Neuron (in vitro differentiated cells): ENCODE measurements at regions not wholly inside any gene's neighbourhood (a gene's known extent, or its start where the extent isn't known, plus 50 kb on each side); places are given as distances from the start of the nearest gene placed in this dataset.
"Not testable (repeated sequence)": the region's sequence is repeated elsewhere in the genome, so short reads cannot be mapped to it uniquely, and the experiment has no call there.

Experiments
- H2AFZ ChIP-seq: one replicate; pipeline ENCODE4 v1.6.1; 2013; ENCODE audit warnings: low read depth, mild to moderate bottlenecking, inconsistent platforms, low read length, moderate library complexity
- H3K27me3 ChIP-seq: one replicate; pipeline ENCODE4 v1.6.1; 2013; ENCODE audit warnings: low read length; ENCODE audit not compliant: insufficient read depth
- H3K36me3 ChIP-seq: one replicate; pipeline ENCODE4 v1.6.1; 2013; ENCODE audit warnings: low read length; ENCODE audit not compliant: insufficient read depth
- H3K4me1 ChIP-seq: one replicate; pipeline ENCODE4 v1.6.1; 2013; ENCODE audit warnings: low read length; ENCODE audit not compliant: insufficient read depth
- H3K4me3 ChIP-seq: 2 replicates; pipeline ENCODE4 v1.5.1; 2013; ENCODE audit warnings: mild to moderate bottlenecking, low read length, moderate library complexity
- H3K9me3 ChIP-seq: one replicate; pipeline ENCODE4 v1.6.1; 2013; ENCODE audit warnings: low read length

DNA sequence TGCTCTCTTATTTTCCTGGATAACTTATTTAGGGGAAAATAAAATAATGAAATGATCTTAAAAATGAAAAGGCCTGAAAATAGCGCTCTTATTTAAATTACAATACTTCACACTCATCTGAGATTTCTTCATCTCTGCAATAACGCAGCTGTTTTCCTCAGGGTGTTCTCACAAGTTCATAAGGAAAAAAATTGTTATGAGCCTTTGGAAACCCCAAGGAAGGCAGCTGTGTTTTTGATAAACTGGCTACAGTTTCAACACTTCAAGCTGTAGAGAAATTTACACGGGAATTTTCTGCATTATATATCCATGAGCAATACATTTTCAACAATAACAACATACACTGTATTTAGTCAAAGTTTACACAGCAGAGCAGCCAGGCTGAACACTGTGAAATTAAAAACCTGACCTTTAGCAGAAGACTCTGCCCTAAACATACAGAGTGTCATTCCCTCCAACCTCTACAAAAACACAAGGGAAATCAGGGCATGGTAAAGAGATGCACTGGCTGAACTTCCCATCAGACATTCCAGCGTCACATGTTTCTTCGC lies 959.6 kb downstream of the SLC4A3 start:
- Histone ChIP-seq H3K9me3 (no peaks in the 10 kb centered on the region), H3K4me3 (no peak overlapping the region), H2AFZ (no peak overlapping the region), H3K36me3 (no peaks in the 10 kb centered on the region), H3K27me3 (no peaks in the 10 kb centered on the region), H3K4me1 (no peaks in the 10 kb centered on the region)

DNA sequence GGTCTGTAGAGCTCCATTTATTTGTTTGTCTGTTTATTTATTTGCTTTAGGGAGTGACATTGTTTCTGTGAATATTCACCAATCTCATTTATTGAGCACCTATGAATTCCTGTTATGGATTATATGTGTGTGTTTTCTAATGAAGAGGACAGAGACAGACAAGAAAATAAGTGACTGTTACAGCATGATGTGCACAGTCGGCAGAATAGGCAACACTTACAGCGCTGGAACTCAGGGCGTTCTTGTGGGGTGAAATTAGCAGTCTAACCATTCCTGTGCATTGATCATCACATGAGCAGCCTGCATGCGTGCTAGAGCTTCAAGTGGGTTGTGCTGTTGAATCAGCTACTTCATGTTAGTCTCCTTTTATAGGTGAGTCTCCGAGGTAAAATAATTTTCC lies 960.7 kb downstream of the SLC4A3 start:
- H3K4me3 ChIP-seq, result no peak overlapping the region
- no peaks in the 10 kb centered on the region for H3K27me3 ChIP-seq
- no peaks in the 10 kb centered on the region for H3K4me1 ChIP-seq
- no peaks in the 10 kb centered on the region for H3K36me3 ChIP-seq
- no peaks in the 10 kb centered on the region for H3K9me3 ChIP-seq
- no peak overlapping the region for H2AFZ ChIP-seq

DNA sequence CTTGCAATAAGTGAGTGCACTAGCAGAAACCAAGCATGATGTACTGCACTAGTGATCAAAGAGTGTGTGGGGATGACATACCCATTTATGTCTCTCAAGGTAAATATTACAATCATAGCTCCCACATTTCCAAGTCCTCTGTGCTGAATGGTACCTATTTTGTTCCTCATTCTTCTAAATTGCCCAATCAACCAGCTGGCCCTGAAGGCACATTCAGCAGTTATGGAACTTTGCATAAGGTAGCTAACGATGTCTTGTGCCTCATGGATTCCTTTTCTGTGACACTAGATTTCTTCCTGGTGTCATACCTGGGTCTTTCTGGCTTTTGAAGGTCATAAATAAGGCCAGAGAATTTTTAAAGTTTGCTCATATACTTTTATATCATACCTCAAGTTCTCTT lies 963.0 kb downstream of the SLC4A3 start:
- Histone ChIP-seq H3K36me3 (no peaks in the 10 kb centered on the region), H3K9me3 (no peaks in the 10 kb centered on the region), H2AFZ (no peak overlapping the region), H3K4me1 (no peaks in the 10 kb centered on the region), H3K4me3 (no peak overlapping the region), H3K27me3 (no peaks in the 10 kb centered on the region)

DNA sequence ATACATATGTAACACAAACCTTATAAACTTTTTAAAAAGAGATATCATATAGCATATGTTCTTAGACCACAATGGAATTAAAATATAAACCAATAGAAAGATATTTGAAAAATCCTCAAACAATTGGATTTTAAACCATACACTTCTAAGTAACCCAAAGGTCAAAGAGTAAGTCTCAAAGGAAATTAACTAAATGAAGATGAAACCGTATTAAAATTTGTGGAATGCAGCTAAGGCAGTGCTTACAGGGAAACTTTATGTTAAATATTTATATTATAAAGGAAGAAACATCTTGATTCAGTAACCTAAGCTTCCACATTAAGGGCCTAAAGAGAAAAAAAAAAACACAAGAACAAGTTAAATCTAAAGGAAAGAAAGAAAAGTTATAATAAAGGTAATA lies 966.1 kb downstream of the SLC4A3 start:
- Histone ChIP-seq H2AFZ (no peak overlapping the region), H3K4me1 (no peaks in the 10 kb centered on the region), H3K27me3 (no peaks in the 10 kb centered on the region), H3K36me3 (no peaks in the 10 kb centered on the region), H3K9me3 (no peaks in the 10 kb centered on the region), H3K4me3 (no peak overlapping the region)

DNA sequence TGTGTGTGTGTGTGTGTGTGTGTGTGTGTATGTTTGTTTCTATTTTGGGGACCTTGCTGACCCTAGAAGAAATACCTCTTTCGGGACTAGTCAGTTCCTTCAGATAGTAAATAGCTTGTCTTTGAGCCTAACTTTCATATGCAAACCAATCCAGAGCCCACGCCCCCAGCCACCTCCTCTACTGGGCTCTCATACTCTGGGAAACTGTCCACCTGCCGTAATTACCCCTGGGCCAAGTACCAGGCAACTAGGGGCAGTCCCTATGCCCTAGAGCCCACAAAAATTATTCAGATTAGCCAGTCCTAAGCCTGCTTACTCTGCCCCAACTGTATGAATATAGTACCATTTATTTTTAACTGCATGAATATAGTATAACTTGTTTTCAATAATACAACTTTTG lies 970.4 kb downstream of the EPHA4 start:
- no peaks in the 10 kb centered on the region for H3K9me3 ChIP-seq
- H3K27me3 ChIP-seq, result no peaks in the 10 kb centered on the region
- no peaks in the 10 kb centered on the region for H3K36me3 ChIP-seq
- no peaks in the 10 kb centered on the region for H3K4me1 ChIP-seq
- no peak overlapping the region for H3K4me3 ChIP-seq
- H2AFZ ChIP-seq, result no peak overlapping the region

DNA sequence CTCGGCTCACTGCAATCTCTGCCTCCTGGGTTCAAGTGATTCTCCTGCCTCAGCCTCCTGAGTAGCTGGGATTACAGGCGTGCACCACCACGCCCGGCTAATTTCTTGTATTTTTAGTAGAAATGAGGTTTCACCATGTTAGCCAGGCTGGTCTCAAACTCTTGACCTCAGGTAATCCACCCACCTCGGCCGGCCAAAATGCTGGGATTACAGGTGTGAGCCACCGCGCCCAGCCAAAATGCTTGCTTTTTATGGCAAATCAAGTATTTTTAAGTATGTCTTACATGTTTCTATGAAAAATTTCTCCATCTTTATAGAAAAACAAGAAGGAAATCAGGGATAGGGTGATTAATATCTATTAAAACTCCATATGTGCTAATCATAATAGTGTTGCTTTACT lies 959.1 kb downstream of the EPHA4 start:
- H3K4me1 ChIP-seq, H2AFZ ChIP-seq, H3K27me3 ChIP-seq, H3K4me3 ChIP-seq, H3K36me3 ChIP-seq, H3K9me3 ChIP-seq: not testable (repeated sequence)

DNA sequence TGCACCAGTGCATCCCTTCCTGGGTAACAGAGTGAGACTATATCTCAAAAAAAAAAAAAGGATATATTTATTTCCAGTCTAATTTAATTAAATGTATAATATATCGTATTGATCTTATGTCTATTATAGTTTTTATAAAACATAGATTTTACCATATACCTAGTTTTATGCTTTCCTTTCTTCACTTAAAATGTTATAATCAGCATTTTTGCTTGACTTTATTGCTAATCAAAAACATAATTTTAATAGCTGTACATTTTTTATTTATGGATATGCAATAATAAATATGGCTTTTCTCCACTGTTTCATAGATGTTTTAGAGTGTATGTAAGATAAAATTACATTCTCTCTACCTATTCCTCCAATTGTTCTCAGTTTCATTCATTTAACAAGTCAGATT lies 958.0 kb downstream of the EPHA4 start:
- no peaks in the 10 kb centered on the region for H3K27me3 ChIP-seq
- H2AFZ ChIP-seq, result no peak overlapping the region
- no peaks in the 10 kb centered on the region for H3K36me3 ChIP-seq
- no peak overlapping the region for H3K4me3 ChIP-seq
- no peaks in the 10 kb centered on the region for H3K9me3 ChIP-seq
- H3K4me1 ChIP-seq, result no peaks in the 10 kb centered on the region

DNA sequence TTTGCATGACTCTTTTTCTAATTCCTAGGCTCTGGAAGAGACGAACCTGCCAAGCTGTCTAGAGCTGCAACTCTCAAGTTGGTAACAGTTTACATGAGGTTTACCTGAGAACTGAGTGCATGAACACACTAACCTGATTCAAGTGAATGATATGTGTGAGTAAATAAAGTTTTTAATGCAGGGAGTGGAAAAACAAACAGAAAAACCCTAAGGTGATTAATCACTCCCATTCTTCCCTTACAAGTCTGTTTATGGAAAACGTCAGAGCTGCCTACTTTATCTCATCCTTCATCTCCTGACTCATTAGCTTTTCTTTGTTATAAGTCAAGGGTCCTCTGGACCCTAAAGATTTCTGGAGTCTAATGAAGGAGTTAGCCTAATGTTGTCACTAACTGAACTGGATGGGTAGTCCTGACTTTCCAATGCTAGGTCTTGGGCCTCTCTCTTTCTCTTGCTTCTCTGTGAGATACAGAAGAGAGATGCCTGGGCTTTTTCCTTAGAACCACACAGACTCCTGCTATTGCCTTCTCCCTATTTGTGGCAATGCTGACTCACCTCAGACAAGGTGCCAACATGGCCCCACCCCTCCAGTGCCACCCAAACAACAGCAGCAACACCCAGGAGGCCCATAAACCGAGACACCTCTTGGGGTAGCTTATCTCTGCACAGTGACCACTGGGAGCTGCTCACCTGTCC lies 952.4 kb downstream of the EPHA4 start:
- H2AFZ ChIP-seq, result no peak overlapping the region
- no peak overlapping the region for H3K4me3 ChIP-seq
- H3K27me3 ChIP-seq, result peaks cover 2% of the 10 kb centered on the region
- H3K36me3 ChIP-seq, result no peaks in the 10 kb centered on the region
- no peaks in the 10 kb centered on the region for H3K9me3 ChIP-seq
- H3K4me1 ChIP-seq, result no peaks in the 10 kb centered on the region

DNA sequence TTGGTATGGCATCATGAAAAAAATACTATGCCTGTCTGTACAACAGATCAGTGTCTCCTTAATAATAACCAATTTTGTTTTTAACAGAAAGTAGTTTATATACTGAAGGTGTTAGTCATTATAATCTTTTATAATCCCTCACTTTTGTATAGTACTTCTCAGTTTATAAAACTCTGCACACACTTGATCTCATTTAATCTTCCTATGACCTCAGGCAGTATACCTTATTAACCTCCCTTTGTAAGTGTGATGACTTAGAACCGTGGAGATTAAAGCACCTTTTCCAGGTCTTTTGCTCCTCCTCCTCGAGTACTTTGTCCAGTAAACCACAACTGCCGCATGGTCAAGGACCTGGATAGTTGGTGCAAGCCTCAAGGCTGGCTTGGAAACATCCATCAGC lies 945.5 kb downstream of the EPHA4 start:
- Histone ChIP-seq H3K4me1 (no peaks in the 10 kb centered on the region), H3K27me3 (peaks cover 2% of the 10 kb centered on the region), H3K4me3 (no peak overlapping the region), H3K36me3 (no peaks in the 10 kb centered on the region), H3K9me3 (no peaks in the 10 kb centered on the region), H2AFZ (no peak overlapping the region)

DNA sequence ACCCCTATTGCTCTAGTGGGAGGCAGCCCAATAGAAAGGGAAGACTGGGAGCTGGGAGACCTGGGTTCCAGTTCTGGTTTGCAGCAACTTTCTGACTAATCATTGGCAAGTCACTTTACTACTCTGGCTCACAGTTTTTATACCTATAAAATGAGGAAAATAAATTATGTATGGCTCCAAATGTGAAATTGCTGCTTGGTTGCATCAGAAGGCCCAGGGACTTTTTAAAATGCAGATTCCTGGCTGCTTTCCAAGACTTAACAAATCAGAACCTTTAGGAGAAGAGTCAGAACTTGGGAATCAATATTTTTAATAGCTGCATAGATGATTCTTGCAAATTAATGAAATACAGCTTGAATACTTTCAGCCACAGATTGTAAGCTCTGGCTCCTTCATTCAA lies 943.9 kb downstream of the EPHA4 start:
- no peaks in the 10 kb centered on the region for H3K36me3 ChIP-seq

DNA sequence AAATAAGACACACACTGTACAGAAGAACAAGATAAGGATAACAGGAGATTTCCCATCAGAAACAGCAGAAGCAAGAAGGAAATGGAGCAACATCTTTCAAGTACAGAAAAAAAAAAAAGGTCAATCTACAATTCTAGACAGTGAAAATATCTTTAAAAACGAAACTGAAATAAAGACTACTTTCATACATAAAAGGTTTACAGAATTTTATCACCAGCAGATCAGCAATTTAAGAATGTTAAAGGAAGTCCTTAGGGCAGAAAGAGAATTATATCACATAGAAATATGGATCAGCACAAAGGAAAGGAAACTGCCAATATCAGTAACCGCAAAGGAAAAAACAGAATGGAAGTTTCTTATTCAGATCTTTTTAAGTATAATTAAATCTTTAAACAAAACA lies 931.0 kb downstream of the EPHA4 start:
- Histone ChIP-seq H3K4me3 (no peak overlapping the region), H3K27me3 (no peaks in the 10 kb centered on the region)

More for the DNA sequence above, 943.9 kb downstream of the EPHA4 start:
- H3K27me3 ChIP-seq, result peaks cover 2% of the 10 kb centered on the region
- no peak overlapping the region for H2AFZ ChIP-seq
- no peaks in the 10 kb centered on the region for H3K4me1 ChIP-seq
- no peaks in the 10 kb centered on the region for H3K9me3 ChIP-seq
- H3K4me3 ChIP-seq, result no peak overlapping the region

DNA sequence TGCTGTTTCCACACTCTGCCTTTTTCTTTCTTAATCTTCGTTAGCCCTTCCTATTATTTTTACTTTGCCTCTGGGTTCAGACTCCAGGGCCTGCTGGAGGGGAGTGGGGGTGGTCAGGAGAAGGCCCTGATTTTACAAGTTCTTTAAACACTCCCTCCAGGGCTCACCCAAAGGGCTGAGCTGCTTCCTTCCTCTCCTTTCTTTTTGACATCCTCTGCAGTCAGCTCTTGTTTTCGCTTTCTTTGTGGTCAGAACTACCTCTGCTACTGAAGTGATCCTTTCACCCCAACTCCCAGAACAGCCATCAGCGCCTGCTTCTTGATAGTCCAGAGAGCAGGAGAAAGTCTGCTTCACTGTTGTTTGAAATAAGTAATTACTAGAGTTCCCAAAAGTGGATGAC lies 925.7 kb downstream of the EPHA4 start:
- no peaks in the 10 kb centered on the region for H3K36me3 ChIP-seq
- H3K27me3 ChIP-seq, result no peaks in the 10 kb centered on the region
- no peak overlapping the region for H2AFZ ChIP-seq
- H3K4me3 ChIP-seq, result no peak overlapping the region
- H3K4me1 ChIP-seq, result no peaks in the 10 kb centered on the region
- H3K9me3 ChIP-seq, result no peaks in the 10 kb centered on the region

More for the DNA sequence above, 931.0 kb downstream of the EPHA4 start:
- Histone ChIP-seq H2AFZ (no peak overlapping the region), H3K36me3 (no peaks in the 10 kb centered on the region), H3K9me3 (no peaks in the 10 kb centered on the region), H3K4me1 (no peaks in the 10 kb centered on the region)

DNA sequence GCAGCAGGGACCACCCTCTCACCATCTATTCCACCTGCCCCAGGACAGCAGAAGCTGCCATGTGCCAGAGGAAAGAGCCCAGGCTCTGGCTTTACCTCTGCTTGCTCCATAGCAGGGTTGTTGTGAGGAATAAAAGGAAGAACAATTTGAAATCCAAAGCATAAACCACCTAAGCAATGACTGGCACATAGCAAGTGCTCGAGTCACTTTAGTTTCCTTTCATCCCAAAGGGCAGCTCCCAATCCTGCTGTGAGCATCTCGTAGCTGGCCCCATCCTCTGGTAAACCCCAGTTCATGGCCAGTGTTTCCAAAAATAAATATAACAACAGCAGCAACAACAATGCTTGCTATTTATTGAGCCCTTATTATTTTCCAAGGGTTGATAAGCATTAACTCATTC lies 923.5 kb downstream of the EPHA4 start:
- no peaks in the 10 kb centered on the region for H3K27me3 ChIP-seq
- H3K4me1 ChIP-seq, result no peaks in the 10 kb centered on the region
- H3K36me3 ChIP-seq, result no peaks in the 10 kb centered on the region
- no peak overlapping the region for H3K4me3 ChIP-seq
- no peak overlapping the region for H2AFZ ChIP-seq
- H3K9me3 ChIP-seq, result no peaks in the 10 kb centered on the region

DNA sequence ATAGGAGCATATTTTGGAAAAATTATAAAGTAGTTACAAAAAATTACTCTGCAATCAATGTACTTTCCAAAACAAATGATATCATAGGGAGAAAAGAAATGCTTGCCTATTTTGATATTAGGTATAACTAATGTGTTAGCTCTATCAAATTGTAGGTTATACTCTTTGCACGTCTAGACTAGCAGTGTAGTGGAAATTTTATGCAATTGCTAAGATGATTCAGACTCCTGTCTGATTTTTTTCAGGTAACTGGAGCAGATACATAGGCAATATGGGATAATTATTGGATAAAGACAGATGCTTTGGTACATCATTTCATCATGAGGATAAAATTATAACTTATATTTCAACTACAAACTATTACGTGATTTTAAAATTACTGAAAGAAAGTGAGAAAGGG lies 918.3 kb downstream of the EPHA4 start:
- Histone ChIP-seq H3K27me3 (no peaks in the 10 kb centered on the region), H2AFZ (no peak overlapping the region), H3K4me3 (no peak overlapping the region), H3K36me3 (no peaks in the 10 kb centered on the region), H3K9me3 (no peaks in the 10 kb centered on the region), H3K4me1 (no peaks in the 10 kb centered on the region)
